Neural crest cell (in vitro differentiated cells): ENCODE measurements at regions not wholly inside any gene's neighbourhood (a gene's known extent, or its start where the extent isn't known, plus 50 kb on each side); places are given as distances from the start of the nearest gene placed in this dataset.
A peak's percentile ranks its signal among the peaks of the same experiment; 100 is the strongest.

Experiments
- DNase-seq: peaks from one replicate; pipeline ENCODE4 v3.0.0; 2021; ENCODE audit warnings: low read depth, mixed read lengths, low spot score
- H3K27ac Mint-ChIP-seq: one replicate; pipeline ENCODE4 v1.8.0; 2021; ENCODE audit warnings: mild to moderate bottlenecking, mixed read lengths; ENCODE audit not compliant: unreplicated experiment
- H3K27me3 Mint-ChIP-seq: 2 replicates; pipeline ENCODE4 v1.8.0; 2021; ENCODE audit warnings: low read depth, mild to moderate bottlenecking, mixed read lengths
- H3K36me3 Mint-ChIP-seq: 2 replicates; pipeline ENCODE4 v1.8.0; 2021; ENCODE audit warnings: low read depth, mild to moderate bottlenecking, mixed read lengths
- H3K4me1 Mint-ChIP-seq: 2 replicates; pipeline ENCODE4 v1.8.0; 2021; ENCODE audit warnings: mixed read lengths
- H3K4me3 Mint-ChIP-seq: one replicate; pipeline ENCODE4 v1.8.0; 2021; ENCODE audit warnings: mild to moderate bottlenecking, mixed read lengths
- H3K9me3 Mint-ChIP-seq: 2 replicates; pipeline ENCODE4 v1.8.0; 2021; ENCODE audit warnings: mixed read lengths
- CTCF ChIP-seq: fragments of 200-600 bp; sonication (generic); conservative IDR thresholded peaks from 2 replicates; pipeline ENCODE4 v1.5.0; 2021; ENCODE audit warnings: antibody characterized with exemption, mild to moderate bottlenecking

GRCh38 chr15:70167155-70167554, 69.4 kb upstream of the TLE3 start:
- Mint-ChIP-seq H3K27ac (no peak overlapping the region), H3K36me3 (no peaks in the 10 kb centered on the region), H3K4me3 (no peak overlapping the region), H3K27me3 (peaks cover 5% of the 10 kb centered on the region), H3K4me1 (peaks cover 27% of the 10 kb centered on the region), H3K9me3 (no peaks in the 10 kb centered on the region)
- no peak for DNase-seq
- TF ChIP-seq CTCF: no peak

GRCh38 chr15:70166506-70167087, 68.9 kb upstream of the TLE3 start:
- no peak for DNase-seq
- H3K9me3 Mint-ChIP-seq: no peaks in the 10 kb centered on the region
- H3K27me3 Mint-ChIP-seq: peaks cover 8% of the 10 kb centered on the region
- H3K4me1 Mint-ChIP-seq: peaks cover 23% of the 10 kb centered on the region
- no peak overlapping the region for H3K27ac Mint-ChIP-seq
- no peaks in the 10 kb centered on the region for H3K36me3 Mint-ChIP-seq
- no peak overlapping the region for H3K4me3 Mint-ChIP-seq
- TF ChIP-seq CTCF: no peak

- DNase-seq: no peak
- Mint-ChIP-seq H3K36me3 (no peaks in the 10 kb centered on the region), H3K4me1 (peaks cover 20% of the 10 kb centered on the region), H3K4me3 (no peak overlapping the region), H3K9me3 (no peaks in the 10 kb centered on the region), H3K27me3 (peaks cover 11% of the 10 kb centered on the region), H3K27ac (peak overlapping the region; percentile 50)
- TF ChIP-seq CTCF: no peak
These were observed 68.1 kb upstream of the TLE3 start for GRCh38 chr15:70165716-70166284.

- Mint-ChIP-seq H3K4me3 (no peak overlapping the region), H3K36me3 (no peaks in the 10 kb centered on the region), H3K27ac (peak overlapping the region; percentile 50), H3K4me1 (peaks cover 20% of the 10 kb centered on the region), H3K27me3 (peaks cover 17% of the 10 kb centered on the region), H3K9me3 (no peaks in the 10 kb centered on the region)
- no peak for DNase-seq
- no peak for TF ChIP-seq CTCF
These were observed 67.4 kb upstream of the TLE3 start for GRCh38 chr15:70164910-70165715.

- Mint-ChIP-seq H3K4me3 (no peak overlapping the region), H3K27ac (no peak overlapping the region), H3K4me1 (peaks cover 25% of the 10 kb centered on the region), H3K36me3 (no peaks in the 10 kb centered on the region), H3K9me3 (no peaks in the 10 kb centered on the region), H3K27me3 (peaks cover 21% of the 10 kb centered on the region)
- DNase-seq: no peak
- TF ChIP-seq CTCF: no peak
These were observed 66.6 kb upstream of the TLE3 start for GRCh38 chr15:70164156-70164900.
